ENCODE measurements at regions not wholly inside any gene's neighbourhood (a gene's known extent, or its start where the extent isn't known, plus 50 kb on each side); places are given as distances from the start of the nearest gene placed in this dataset.

- DNase-seq (ENCODE audit: low read depth in 1 of 2, low spot score in 1 of 2), result no peak
Observed at GRCh38 chr18:45480219-45481015, 134.9 kb upstream of the SLC14A2 start.

DNA sequence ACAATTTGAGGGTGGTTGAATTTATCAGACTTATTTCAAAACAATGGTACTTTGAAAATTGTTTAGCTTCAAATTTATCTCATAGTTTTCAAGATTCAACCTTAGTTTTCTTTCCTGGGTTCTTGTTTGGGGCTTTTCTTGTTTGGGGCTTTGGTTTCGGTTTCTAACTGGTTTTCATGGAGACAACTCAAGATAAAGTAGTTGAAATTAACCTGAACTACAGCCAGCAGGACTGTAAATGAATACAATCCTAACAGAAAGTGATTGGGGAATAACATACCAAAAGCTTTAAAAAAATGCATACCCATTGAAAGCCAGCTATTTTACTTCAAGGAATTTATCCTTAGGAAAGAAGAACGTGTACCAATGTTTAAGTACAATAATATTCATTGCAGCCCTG lies 133.5 kb upstream of the SLC14A2 start:
- no peak for DNase-seq (ENCODE audit: low read depth in 1 of 2, low spot score in 1 of 2)

DNA sequence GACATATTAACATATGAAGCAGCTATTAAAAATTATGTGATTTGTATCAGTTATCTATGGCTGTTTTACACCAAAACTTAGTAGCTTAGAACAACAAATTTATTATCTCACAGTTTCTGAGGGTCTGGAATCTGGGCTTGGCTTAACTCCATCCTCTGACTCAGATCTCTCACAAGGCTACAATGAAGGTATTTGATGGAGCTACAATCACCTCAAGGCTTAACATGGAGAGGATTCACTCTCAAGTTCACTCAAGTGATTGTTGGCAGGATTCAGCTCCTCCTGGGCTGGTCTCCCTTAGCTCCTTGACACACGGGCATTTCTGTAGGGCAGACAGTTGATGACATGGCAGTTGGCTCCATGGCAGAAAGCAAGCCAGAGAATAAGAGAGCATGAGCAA lies 133.0 kb upstream of the SLC14A2 start:
- no peak for DNase-seq (ENCODE audit: low read depth in 1 of 2, low spot score in 1 of 2)

DNA sequence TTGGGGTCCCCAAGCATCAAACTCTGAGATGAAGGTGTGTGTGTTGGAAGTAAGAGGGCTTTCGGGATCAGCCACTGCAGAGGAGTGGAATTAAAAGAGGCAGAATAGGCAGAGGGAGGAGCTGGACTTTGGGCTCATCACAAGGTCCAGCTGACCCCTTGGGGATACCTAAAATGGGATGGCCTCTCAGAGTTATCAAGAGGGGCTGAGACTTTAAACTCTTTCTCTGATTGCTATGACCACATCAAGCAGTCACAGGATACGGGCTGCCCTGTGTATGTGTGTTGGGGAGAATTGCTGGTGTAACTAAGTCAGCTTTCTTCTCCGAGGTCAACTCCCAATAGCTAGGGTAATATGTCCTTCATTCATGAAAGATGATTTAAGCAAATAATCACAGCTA lies 127.7 kb upstream of the SLC14A2 start:
- DNase-seq (ENCODE audit: low read depth in 1 of 2, low spot score in 1 of 2), result no peak

- DNase-seq (ENCODE audit: low read depth in 1 of 2, low spot score in 1 of 2), result no peak
Observed at GRCh38 chr18:45488645-45489044, 126.6 kb upstream of the SLC14A2 start.

DNA sequence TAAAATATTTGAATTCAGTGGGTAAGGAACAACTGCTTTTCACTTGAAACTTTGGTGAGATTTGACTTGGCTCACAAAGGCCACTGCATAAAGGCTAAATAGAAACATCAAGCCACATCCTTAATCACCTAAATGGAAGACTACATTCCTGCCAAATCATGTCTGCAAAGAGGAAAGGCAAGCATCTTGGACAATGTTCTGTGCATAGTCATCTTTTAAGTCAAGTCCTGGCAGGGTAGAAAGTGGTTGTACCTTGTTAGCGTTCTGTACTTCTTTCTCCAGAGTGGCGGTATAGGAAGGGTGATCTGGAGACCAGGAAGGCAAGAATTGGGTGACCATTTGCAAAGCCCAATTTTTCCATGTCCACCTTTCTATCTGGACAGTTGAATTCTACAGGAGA lies 121.4 kb upstream of the SLC14A2 start:
- DNase-seq (ENCODE audit: low read depth in 1 of 2, low spot score in 1 of 2), result no peak

DNA sequence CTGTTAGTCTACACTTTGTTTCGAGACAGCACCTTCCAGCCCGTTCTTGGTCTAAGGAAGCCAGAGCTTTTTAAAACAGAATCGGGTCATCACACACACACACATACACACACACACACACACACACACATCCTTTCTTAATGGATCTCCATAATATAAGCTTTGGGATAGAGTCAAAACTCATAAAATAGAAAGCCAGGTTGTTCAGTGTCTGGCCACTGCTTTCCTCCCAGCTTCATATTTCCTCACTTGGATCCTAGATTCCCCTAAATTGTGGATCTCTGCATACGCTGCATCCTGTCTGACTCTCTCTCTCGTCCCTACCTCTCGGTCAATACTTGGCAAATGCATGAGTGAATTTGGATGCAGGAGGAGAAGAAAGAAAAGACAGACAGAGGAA lies 120.5 kb upstream of the SLC14A2 start:
- DNase-seq (ENCODE audit: low read depth in 1 of 2, low spot score in 1 of 2), result no peak

DNA sequence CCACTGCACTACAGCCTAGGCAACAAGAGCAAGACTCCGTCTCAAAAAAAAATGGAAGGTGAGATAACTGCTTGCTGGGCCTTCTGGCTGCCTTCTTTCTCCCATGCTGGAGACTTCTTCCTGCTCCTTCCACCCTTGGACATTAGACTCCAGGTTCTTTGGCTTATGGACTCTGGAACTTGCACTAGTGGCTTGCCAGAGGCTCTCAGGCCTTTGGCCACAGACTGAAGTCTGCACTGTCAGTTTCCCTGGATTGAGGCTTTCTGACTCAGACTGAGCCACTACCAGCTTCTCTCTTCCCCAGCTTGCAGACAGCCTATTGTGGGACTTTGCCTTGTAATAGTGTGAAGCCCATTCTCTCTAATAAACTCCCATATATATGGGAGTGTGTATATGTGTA lies 118.5 kb upstream of the SLC14A2 start:
- DNase-seq (ENCODE audit: low read depth in 1 of 2, low spot score in 1 of 2), result no peak

DNA sequence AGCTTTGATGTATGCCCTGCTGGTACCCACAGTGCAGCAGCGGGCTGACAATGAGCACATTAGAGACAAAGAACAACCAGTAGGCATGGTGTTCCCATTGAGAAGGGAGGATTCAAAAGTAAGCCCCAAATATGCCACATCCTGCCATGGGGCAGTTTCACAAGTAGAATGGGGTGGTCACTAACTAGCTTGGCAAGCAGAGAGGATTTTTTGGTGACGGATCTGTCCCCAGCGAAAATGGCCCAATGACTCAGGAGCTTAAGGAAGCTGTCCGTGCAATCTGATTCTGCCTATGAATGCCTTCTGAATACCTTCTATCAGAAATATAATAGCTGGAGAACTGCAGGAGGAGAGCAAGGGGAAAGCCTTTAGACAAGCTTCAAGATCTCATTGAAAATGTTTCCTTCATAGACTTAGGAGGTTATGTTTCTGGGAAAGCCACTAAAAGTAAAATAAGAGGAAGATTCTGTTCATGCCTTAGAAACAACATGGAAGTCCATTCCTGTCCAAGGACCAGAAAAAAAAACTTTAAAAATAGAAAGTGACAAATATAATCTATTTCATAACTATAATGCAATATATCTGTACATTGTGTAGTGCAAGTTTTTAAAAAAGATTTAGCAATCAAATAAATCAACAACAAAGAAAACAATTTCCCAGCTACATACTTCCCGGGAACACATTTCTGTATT lies 117.5 kb upstream of the SLC14A2 start:
- no peak for DNase-seq (ENCODE audit: low read depth in 1 of 2, low spot score in 1 of 2)

DNA sequence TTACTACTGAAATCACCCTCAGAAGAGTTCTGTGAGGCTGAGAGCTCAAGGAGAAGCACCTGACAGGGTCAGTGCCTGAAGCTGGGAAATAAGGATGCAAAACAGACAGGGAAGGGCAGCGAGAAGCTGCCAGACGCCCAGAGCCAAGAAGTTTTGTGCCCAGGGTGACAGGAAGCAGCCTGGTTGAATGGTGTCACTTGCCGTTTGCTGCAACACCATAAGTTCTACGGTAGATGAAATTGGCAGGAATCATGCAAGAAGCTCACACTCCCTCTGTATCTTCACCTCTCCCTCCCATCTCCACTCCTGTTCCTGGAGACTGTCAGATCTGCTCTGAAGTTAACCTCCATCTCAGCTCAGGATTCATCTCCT lies 117.0 kb upstream of the SLC14A2 start:
- no peak for DNase-seq (ENCODE audit: low read depth in 1 of 2, low spot score in 1 of 2)

DNA sequence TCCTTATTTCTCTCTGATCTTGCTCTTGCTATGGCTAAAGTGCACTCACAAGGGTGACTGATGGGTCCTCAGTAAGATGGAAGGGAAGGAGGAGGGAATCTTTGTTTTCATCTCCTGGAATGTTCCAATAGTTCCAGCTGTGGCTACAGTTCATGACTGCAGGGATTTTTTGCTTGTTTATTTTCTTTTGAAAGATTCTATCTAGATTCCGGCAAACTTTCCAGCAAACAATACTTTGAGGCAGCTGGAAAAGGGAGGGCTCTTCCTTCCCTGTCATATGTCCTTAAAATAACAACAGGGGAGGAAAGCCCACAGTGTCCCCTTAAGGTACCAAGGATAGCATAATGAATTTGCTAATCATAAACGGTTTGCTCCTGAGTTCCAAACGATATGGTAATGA lies 111.3 kb upstream of the SLC14A2 start:
- no peak for DNase-seq (ENCODE audit: low read depth in 1 of 2, low spot score in 1 of 2)

GRCh38 chr18:45505497-45506206 lies 109.6 kb upstream of the SLC14A2 start:
- DNase-seq (ENCODE audit: low read depth in 1 of 2, low spot score in 1 of 2), result no peak

GRCh38 chr18:45506951-45507350 lies 108.3 kb upstream of the SLC14A2 start:
- no peak for DNase-seq (ENCODE audit: low read depth in 1 of 2, low spot score in 1 of 2)

- no peak for DNase-seq (ENCODE audit: low read depth in 1 of 2, low spot score in 1 of 2)
Observed at GRCh38 chr18:45509535-45509934, 105.7 kb upstream of the SLC14A2 start.

DNA sequence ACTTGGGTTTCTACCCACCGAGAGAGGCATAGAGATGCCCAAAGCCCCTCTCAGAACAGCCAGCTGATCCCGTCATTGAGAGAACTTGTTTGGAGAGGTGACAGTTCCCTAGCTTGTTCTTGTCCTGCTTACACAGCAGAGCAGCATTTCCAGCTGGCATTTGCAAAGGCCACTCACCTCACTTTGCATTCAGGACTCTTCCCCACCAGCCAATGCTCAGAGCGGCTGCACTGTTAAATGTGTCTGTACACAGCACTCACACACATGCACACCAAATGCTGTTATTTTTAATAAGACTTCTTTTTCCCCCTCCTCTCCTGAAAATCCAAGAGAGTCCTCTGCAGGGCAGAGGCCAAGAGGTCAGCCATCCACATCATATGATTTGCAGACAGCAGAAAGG lies 104.6 kb upstream of the SLC14A2 start:
- DNase-seq (ENCODE audit: low read depth in 1 of 2, low spot score in 1 of 2), result no peak

DNA sequence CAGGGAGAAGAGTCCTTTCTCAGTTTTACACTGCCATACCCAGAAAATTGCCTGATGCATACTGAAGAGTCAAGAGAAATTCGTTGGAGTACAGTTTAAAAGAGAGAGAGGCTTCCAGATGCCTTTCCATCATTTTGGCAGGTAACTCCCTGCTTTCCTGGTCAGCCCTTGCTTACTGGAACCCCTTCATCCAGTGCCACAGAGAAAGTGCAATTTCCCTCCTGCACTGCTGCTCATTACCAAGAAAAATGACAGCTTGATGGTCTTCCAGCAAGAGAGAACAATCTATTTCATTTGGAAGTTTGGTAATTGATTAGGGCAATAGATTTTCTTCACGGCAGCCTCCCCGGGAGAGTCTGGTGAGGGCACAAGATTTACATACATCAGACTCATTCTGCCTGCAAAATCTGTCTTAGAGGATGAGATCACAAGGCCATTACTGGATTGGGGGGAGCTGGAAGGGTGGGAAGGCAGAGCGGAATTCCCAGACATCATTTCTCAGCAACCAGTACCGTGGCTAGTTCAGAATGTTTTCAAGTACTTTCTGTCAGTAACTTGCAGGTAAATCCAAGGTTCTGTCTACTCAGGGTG lies 102.8 kb upstream of the SLC14A2 start:
- no peak for DNase-seq (ENCODE audit: low read depth in 1 of 2, low spot score in 1 of 2)

GRCh38 chr18:45517181-45517741 lies 98.0 kb upstream of the SLC14A2 start:
- DNase-seq (ENCODE audit: low read depth in 1 of 2, low spot score in 1 of 2), result no peak

DNA sequence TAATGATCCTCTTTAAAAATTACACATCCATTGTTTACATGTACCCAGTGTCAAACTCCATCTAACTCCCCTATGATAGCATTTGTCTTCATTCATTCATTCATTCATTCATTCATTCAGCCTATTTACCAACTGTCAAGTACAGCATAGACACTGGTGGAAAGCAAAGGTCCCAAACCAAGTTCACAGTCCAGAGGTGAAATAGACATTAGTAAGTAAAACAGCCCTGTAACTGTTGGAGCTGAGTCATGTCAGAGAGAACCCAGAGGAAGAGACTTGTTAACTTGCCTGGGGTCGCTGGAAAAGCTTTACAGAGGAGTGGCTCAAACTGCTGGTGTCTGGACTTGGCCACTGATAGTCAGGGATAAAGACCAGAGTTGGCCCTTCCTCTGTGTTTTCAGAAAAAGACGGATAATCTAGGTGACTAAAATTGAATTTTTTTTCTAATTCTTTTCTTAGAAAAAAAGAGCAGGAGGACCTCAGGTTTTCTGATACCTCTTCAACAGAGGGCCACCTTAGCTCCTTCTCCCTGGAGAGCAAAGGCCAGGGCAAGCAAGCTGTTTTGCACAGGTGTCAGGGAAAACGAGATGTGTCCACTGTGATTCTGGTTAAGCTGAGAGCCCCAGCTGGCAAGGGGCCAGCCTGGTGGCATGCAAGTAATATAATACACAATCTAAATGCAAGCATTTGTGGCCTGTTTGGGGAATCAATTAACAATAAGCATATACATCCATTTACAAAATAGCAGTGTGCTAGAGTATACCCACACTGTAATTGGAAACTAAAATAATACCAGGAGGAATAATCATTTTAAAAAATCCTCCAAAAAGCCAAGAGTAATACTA lies 96.7 kb upstream of the SLC14A2 start:
- no peak for DNase-seq (ENCODE audit: low read depth in 1 of 2, low spot score in 1 of 2)

GRCh38 chr18:45519411-45520280 lies 95.6 kb upstream of the SLC14A2 start:
- no peak for DNase-seq (ENCODE audit: low read depth in 1 of 2, low spot score in 1 of 2)

DNA sequence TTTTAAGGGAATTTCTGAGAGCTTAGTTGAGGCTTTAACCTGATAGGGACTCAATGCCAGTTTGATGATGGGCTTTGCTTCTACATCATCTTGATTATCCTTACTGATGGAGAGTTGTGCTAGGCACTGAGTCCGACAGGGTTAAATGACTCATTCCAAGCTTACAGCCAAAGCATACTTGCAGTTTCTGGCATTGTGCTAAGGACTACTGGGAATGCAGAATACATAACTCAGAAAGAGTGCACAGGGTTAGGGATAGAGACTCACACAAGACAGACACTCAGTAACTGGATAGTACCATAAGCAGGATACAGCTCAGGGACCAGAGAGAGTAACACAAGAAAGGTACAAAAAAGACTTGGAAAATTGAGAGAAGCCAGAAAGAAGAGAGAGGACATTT lies 94.1 kb upstream of the SLC14A2 start:
- DNase-seq (ENCODE audit: low read depth in 1 of 2, low spot score in 1 of 2), result no peak

All from stimulated activated CD4-positive, alpha-beta T cell treated with anti-CD3 and anti-CD28 coated beads, Interleukin-15, amount 100 ng/mL, for 1 hour (primary cell).